Ascending aorta (tissue), 2 donors: ENCODE measurements at regions not wholly inside any gene's neighbourhood (a gene's known extent, or its start where the extent isn't known, plus 50 kb on each side); places are given as distances from the start of the nearest gene placed in this dataset.

Source experiments
- DNase-seq, 2 donors: peaks; one replicate each; pipeline ENCODE4 v3.0.0-alpha.2; 2019; ENCODE audit warnings: low spot score in 2 of 2
- H3K27ac ChIP-seq, 2 donors: fragments of 200-600 bp; sonication (generic); one replicate each; pipeline ENCODE4 v1.5.1; 2016 to 2017; ENCODE audit warnings: mild to moderate bottlenecking in 1 of 2
- H3K27me3 ChIP-seq: fragments of 200-600 bp; sonication (generic); one replicate; pipeline ENCODE4 v1.5.1; 2017
- H3K36me3 ChIP-seq, 2 donors: fragments of 200-600 bp; sonication (generic); one replicate each; pipeline ENCODE4 v1.5.1; 2016
- H3K4me1 ChIP-seq, 2 donors: fragments of 200-600 bp; sonication (generic); one replicate each; pipeline ENCODE4 v1.5.1; 2016 to 2017; ENCODE audit warnings: mild to moderate bottlenecking in 1 of 2
- H3K4me3 ChIP-seq, 2 donors: fragments of 200-600 bp; sonication (generic); one replicate each; pipeline ENCODE4 v1.5.1; 2016 to 2017; ENCODE audit warnings: mild to moderate bottlenecking in 1 of 2
- H3K9me3 ChIP-seq, 2 donors: fragments of 200-600 bp; sonication (generic); one replicate each; pipeline ENCODE4 v1.5.1; 2016
- intact Hi-C: fragments of 100-400 bp; cut with DNase I; formaldehyde crosslinking; loops from one replicate; pipeline ENCODE4 v1.15.1; 2023
- TF ChIP-seq, protein P1 (sequence below), 3 experiments: fragments of 200-600 bp in 2 of 3; fragments of 450-650 bp in 1 of 3; sonication (generic) in 2 of 3; IDR thresholded peaks; one replicate each; pipeline ENCODE4 v1.5.1; 2016 to 2019; ENCODE audit warnings: antibody characterized with exemption in 3 of 3, mild to moderate bottlenecking in 1 of 3, moderate library complexity in 1 of 3

DNA sequence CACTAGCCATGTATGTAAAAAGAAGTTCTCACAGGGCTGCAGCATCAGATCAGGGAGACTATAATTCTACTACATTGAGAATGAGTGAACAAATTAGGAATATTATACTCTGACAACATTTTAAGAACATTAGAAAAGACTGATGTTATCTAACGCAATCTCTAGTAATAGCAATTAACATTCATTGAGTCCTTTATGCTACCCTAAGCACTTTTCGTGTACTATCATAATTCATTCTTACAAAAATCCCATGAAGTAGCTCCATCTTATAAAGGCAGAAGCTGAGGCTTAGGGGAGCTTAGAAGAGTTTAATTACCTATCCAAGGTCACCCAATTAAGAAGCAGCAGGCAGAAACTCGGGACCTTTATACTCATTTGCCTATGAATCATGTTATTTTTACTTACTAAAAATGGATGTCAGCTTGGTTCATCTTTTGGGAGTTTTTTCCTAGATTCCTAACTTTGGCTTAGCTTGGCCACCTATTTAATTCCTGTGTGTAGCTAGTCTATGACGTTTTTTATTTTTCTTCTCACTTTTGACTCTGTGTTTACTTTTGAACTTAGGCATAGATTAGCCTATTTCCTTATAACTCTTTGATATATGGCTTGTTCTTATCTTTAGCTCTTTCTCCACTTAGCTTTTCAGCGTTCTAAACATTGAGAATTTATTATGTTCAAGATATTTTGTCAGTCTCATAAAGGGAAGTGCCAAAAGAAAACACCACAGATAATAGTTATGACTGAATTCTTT is 333.5 kb upstream of the DCN start:
- TF ChIP-seq, protein P1, sequence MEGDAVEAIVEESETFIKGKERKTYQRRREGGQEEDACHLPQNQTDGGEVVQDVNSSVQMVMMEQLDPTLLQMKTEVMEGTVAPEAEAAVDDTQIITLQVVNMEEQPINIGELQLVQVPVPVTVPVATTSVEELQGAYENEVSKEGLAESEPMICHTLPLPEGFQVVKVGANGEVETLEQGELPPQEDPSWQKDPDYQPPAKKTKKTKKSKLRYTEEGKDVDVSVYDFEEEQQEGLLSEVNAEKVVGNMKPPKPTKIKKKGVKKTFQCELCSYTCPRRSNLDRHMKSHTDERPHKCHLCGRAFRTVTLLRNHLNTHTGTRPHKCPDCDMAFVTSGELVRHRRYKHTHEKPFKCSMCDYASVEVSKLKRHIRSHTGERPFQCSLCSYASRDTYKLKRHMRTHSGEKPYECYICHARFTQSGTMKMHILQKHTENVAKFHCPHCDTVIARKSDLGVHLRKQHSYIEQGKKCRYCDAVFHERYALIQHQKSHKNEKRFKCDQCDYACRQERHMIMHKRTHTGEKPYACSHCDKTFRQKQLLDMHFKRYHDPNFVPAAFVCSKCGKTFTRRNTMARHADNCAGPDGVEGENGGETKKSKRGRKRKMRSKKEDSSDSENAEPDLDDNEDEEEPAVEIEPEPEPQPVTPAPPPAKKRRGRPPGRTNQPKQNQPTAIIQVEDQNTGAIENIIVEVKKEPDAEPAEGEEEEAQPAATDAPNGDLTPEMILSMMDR (IDR thresholded peaks at IDR 0.05), result no peak
- H3K27ac ChIP-seq, result no peak overlapping the region

DNA sequence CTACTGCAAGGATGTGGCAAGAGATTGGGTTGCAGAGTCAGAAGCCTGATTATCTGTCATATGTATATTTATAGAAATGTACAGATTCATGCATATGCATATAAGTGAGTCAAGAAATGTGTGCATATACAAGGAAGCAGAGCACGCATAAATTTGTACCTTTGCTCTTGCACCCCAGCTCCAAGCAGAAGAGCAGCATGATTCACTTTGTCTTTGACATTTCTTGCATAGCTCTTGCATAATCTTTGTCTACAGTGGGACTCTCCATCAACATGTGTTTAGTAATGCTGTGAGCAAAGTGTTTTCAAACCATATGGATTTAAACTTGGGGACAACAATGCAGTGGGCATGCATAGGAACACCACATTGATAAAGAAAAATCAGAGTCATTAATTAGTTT is 330.7 kb upstream of the DCN start:
- DNase-seq, result no peak
- TF ChIP-seq, protein P1 (IDR thresholded peaks at IDR 0.05), result no peak
- intact Hi-C loops, result no loop called here
- H3K4me1 ChIP-seq, result peaks cover 0 to under 1% of the 10 kb centered on the region in 2 donors
- no peaks in the 10 kb centered on the region for H3K9me3 ChIP-seq
- no peaks in the 10 kb centered on the region for H3K36me3 ChIP-seq
- no peaks in the 10 kb centered on the region for H3K27me3 ChIP-seq
- H3K4me3 ChIP-seq, result no peak overlapping the region
- H3K27ac ChIP-seq, result no peak overlapping the region

More for the DNA sequence above, 333.5 kb upstream of the DCN start:
- Histone ChIP-seq H3K27me3 (no peaks in the 10 kb centered on the region), H3K4me3 (no peak overlapping the region), H3K36me3 (no peaks in the 10 kb centered on the region), H3K4me1 (no peaks in the 10 kb centered on the region), H3K9me3 (peaks cover 0 to 2% of the 10 kb centered on the region in 2 donors)
- DNase-seq, result no peak
- intact Hi-C loops, result no loop called here

DNA sequence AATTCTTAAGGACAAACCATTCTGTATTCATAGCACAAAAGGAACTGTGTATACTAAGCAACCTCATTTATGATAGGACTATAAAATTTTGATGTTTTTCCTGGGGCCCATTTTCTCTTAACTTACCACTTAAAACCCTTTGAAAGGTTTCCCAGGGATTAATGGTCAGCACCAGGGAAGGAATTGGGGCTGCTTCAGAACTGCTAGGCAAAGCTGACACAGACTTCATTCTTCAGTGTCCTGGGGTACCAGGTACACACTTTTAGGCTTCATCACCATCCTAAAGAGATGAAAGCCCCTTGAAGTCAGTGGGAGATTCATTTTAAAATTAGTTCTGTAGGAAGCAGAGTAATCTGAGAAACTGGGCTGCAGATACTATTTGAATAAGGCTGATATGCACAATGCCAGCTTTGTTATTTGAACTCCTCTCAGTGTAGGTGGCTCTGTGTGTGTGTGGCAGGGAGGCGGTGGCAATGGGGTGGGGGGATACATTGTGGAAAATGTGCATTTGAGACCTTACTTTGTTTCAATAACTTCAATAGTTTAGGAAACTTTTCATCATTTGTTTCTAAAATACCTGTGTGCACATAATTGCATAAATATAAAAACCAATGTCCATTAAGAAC is 329.3 kb upstream of the DCN start:
- H3K4me1 ChIP-seq, result peaks cover 0 to 11% of the 10 kb centered on the region in 2 donors
- intact Hi-C loops, result no loop called here
- no peak overlapping the region for H3K4me3 ChIP-seq
- no peaks in the 10 kb centered on the region for H3K36me3 ChIP-seq
- no peak overlapping the region for H3K27ac ChIP-seq
- TF ChIP-seq, protein P1 (IDR thresholded peaks at IDR 0.05), result no peak
- H3K9me3 ChIP-seq, result no peaks in the 10 kb centered on the region
- no peak for DNase-seq
- no peaks in the 10 kb centered on the region for H3K27me3 ChIP-seq

DNA sequence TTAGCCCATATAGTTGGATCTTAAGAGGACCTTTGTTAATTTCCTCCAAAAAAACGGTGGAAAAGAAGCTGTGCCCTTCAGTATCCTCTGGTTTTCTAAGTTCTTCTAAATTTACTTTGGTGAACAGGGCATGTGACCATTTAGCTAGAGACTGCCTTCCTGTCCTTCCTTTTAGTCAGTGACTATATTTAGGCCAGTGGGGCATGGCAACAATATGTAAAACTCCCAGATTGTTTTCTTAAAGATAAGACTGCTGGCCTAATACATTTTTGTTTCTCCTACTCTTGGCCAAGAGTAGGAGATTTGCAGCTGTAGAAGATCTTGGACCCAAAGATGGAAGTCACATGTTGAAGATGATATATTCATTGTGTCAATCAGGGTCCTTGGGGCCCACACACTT is 325.1 kb upstream of the DCN start:
- Histone ChIP-seq H3K4me3 (no peak overlapping the region), H3K27ac (peak overlapping the region; percentile 68 to 72), H3K36me3 (no peaks in the 10 kb centered on the region), H3K9me3 (no peaks in the 10 kb centered on the region), H3K27me3 (no peaks in the 10 kb centered on the region), H3K4me1 (peaks cover 2 to 25% of the 10 kb centered on the region in 2 donors)
- intact Hi-C loops, result no loop called here
- no peak for DNase-seq
- TF ChIP-seq, protein P1 (IDR thresholded peaks at IDR 0.05), result no peak

DNA sequence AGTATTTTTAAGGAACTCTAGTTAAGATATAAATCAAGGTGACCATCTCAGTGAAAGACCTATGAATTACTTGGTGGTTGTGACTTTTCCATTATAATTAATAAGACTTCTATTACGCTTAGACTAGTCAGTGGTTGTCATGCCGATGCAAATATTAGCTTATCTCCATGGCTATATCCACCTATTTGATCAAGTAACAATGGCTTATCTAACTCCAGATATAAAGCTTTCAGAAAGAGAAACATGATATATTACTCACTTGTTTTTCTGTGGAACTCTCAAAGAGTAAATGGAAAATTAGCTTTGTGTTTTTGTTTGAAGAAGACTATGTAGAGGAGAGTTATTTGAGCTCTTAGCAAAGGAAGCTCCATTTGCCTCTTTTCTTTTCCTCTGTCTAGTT is 323.8 kb upstream of the DCN start:
- H3K9me3 ChIP-seq, result no peaks in the 10 kb centered on the region
- no peaks in the 10 kb centered on the region for H3K27me3 ChIP-seq
- no peak for DNase-seq
- intact Hi-C loops, result no loop called here
- no peaks in the 10 kb centered on the region for H3K36me3 ChIP-seq
- H3K27ac ChIP-seq, result peak overlapping the region; percentile 68 to 72
- TF ChIP-seq, protein P1 (IDR thresholded peaks at IDR 0.05), result no peak
- no peak overlapping the region for H3K4me3 ChIP-seq
- peaks cover 2 to 25% of the 10 kb centered on the region in 2 donors for H3K4me1 ChIP-seq
